Vagina (tissue), 2 donors: ENCODE measurements at regions not wholly inside any gene's neighbourhood (a gene's known extent, or its start where the extent isn't known, plus 50 kb on each side); places are given as distances from the start of the nearest gene placed in this dataset.

Source experiments
- DNase-seq, 2 donors: peaks; one replicate each; pipeline ENCODE4 v3.0.0-alpha.2; 2017; ENCODE audit errors: extremely low spot score in 2 of 2
- H3K27ac ChIP-seq: fragments of 200-600 bp; sonication (generic); one replicate; pipeline ENCODE4 v1.5.1; 2019
- H3K27me3 ChIP-seq: fragments of 200-600 bp; sonication (generic); one replicate; pipeline ENCODE4 v1.5.1; 2019
- H3K36me3 ChIP-seq, 2 donors: fragments of 200-600 bp; sonication (generic); one replicate each; pipeline ENCODE4 v1.5.1; 2017 to 2019
- H3K4me1 ChIP-seq: fragments of 200-600 bp; sonication (generic); one replicate; pipeline ENCODE4 v1.5.1; 2019
- H3K4me3 ChIP-seq, 2 donors: fragments of 200-600 bp; sonication (generic); 1 replicate in 1 of 2; 2 replicates in 1 of 2; pipeline ENCODE4 v1.5.1; 2016 to 2019
- H3K9me3 ChIP-seq: fragments of 200-600 bp; sonication (generic); one replicate; pipeline ENCODE4 v1.5.1; 2019
- CTCF ChIP-seq, 3 experiments: fragments of 450-650 bp in 2 of 3; fragments of 200-600 bp in 1 of 3; sonication (generic) in 1 of 3; IDR thresholded peaks; one replicate each; pipeline ENCODE4 v1.5.1; 2017 to 2019; ENCODE audit warnings: antibody characterized with exemption in 3 of 3, mild to moderate bottlenecking in 2 of 3, moderate library complexity in 2 of 3
- POLR2A ChIP-seq, 2 donors: fragments of 450-650 bp; IDR thresholded peaks; one replicate each; pipeline ENCODE4 v1.6.1; 2017; ENCODE audit warnings: antibody characterized with exemption in 2 of 2, mild to moderate bottlenecking in 2 of 2, moderate library complexity in 2 of 2
- POLR2AphosphoS5 ChIP-seq, 2 donors: sonication (generic); formaldehyde crosslinking; IDR thresholded peaks; one replicate each; pipeline ENCODE4 v1.9.0; 2017; ENCODE audit warnings: antibody characterized with exemption in 2 of 2, mild to moderate bottlenecking in 2 of 2, low read depth in 1 of 2; ENCODE audit not compliant: insufficient read depth in 1 of 2
- intact Hi-C: fragments of 100-400 bp; cut with DNase I; formaldehyde crosslinking; loops from one replicate; pipeline ENCODE4 v1.15.1; 2023

- DNase-seq: no peak
- no peaks in the 10 kb centered on the region for H3K9me3 ChIP-seq
- TF ChIP-seq POLR2AphosphoS5 (IDR thresholded peaks at IDR 0.05; ENCODE audit: insufficient read depth in 1 of 2, low read depth in 1 of 2): no peak
- no peak for TF ChIP-seq CTCF (IDR thresholded peaks at IDR 0.05)
- no peak for TF ChIP-seq POLR2A (IDR thresholded peaks at IDR 0.05)
- H3K27ac ChIP-seq: no peak overlapping the region
- H3K27me3 ChIP-seq: no peaks in the 10 kb centered on the region
- intact Hi-C loops: no loop called here
- H3K36me3 ChIP-seq: no peaks in the 10 kb centered on the region
- no peaks in the 10 kb centered on the region for H3K4me1 ChIP-seq
- no peak overlapping the region for H3K4me3 ChIP-seq
Observed at GRCh38 chr6:115287467-115287866, 773.2 kb downstream of the FRK start.

GRCh38 chr6:115276881-115277565 is 783.7 kb downstream of the FRK start:
- no peak overlapping the region for H3K4me3 ChIP-seq
- intact Hi-C loops: no loop called here
- no peak for DNase-seq
- no peak overlapping the region for H3K27ac ChIP-seq
- no peak for TF ChIP-seq POLR2A (IDR thresholded peaks at IDR 0.05)
- TF ChIP-seq CTCF (IDR thresholded peaks at IDR 0.05): no peak
- no peak for TF ChIP-seq POLR2AphosphoS5 (IDR thresholded peaks at IDR 0.05; ENCODE audit: insufficient read depth in 1 of 2, low read depth in 1 of 2)
- H3K36me3 ChIP-seq: no peaks in the 10 kb centered on the region
- no peaks in the 10 kb centered on the region for H3K27me3 ChIP-seq
- no peaks in the 10 kb centered on the region for H3K4me1 ChIP-seq
- H3K9me3 ChIP-seq: no peaks in the 10 kb centered on the region

- H3K27ac ChIP-seq: no peak overlapping the region
- H3K4me3 ChIP-seq: no peak overlapping the region
- H3K36me3 ChIP-seq: no peaks in the 10 kb centered on the region
- H3K27me3 ChIP-seq: no peaks in the 10 kb centered on the region
- H3K4me1 ChIP-seq: no peaks in the 10 kb centered on the region
- H3K9me3 ChIP-seq: no peaks in the 10 kb centered on the region
- TF ChIP-seq POLR2AphosphoS5 (IDR thresholded peaks at IDR 0.05; ENCODE audit: insufficient read depth in 1 of 2, low read depth in 1 of 2) (no peak), POLR2A (IDR thresholded peaks at IDR 0.05) (no peak), CTCF (IDR thresholded peaks at IDR 0.05) (no peak)
- DNase-seq: no peak
- intact Hi-C loops: no loop called here
Observed at GRCh38 chr6:115272311-115272710, 788.4 kb downstream of the FRK start.

GRCh38 chr6:115271434-115271833 is 789.3 kb downstream of the FRK start:
- TF ChIP-seq POLR2A (IDR thresholded peaks at IDR 0.05) (no peak), POLR2AphosphoS5 (IDR thresholded peaks at IDR 0.05; ENCODE audit: insufficient read depth in 1 of 2, low read depth in 1 of 2) (no peak), CTCF (IDR thresholded peaks at IDR 0.05) (no peak)
- no peaks in the 10 kb centered on the region for H3K9me3 ChIP-seq
- no peaks in the 10 kb centered on the region for H3K27me3 ChIP-seq
- no peaks in the 10 kb centered on the region for H3K36me3 ChIP-seq
- intact Hi-C loops: no loop called here
- H3K27ac ChIP-seq: no peak overlapping the region
- H3K4me3 ChIP-seq: no peak overlapping the region
- H3K4me1 ChIP-seq: no peaks in the 10 kb centered on the region
- DNase-seq: no peak

- DNase-seq: no peak
- intact Hi-C loops: no loop called here
- Histone ChIP-seq H3K4me3 (no peak overlapping the region), H3K4me1 (no peaks in the 10 kb centered on the region), H3K36me3 (no peaks in the 10 kb centered on the region), H3K9me3 (no peaks in the 10 kb centered on the region), H3K27ac (no peak overlapping the region), H3K27me3 (no peaks in the 10 kb centered on the region)
- no peak for TF ChIP-seq CTCF (IDR thresholded peaks at IDR 0.05)
- no peak for TF ChIP-seq POLR2A (IDR thresholded peaks at IDR 0.05)
- TF ChIP-seq POLR2AphosphoS5 (IDR thresholded peaks at IDR 0.05; ENCODE audit: insufficient read depth in 1 of 2, low read depth in 1 of 2): no peak
Observed at GRCh38 chr6:115270953-115271352, 789.7 kb downstream of the FRK start.
